HepG2 (cell line): ENCODE measurements at regions not wholly inside any gene's neighbourhood (a gene's known extent, or its start where the extent isn't known, plus 50 kb on each side); places are given as distances from the start of the nearest gene placed in this dataset.

Experiments
- ATAC-seq: fragments of 200-7000 bp; cut with Tn5 transposase; 3 replicates; pipeline ENCODE4 v1.9.1; 2020; ENCODE audit warnings: mild to moderate bottlenecking, moderate library complexity
- BruUV-seq: library from RNA; stranded (reverse); fragments of 400-500 nt; replicated peaks from 2 replicates; lab custom pipeline; 2021; lab: Mats Ljungman, UMichigan
- CTCF ChIA-PET: fragments of 300-600 bp; formaldehyde crosslinking; extraction: SDS; loops from one replicate; lab custom pipeline; 2021; ENCODE audit warnings: low total read pairs, inconsistent platforms, low intra/inter-chr PET ratio; lab: Yijun Ruan, JAX
- POLR2A ChIA-PET: fragments of 350-600 bp; sonication (Branson Sonifier 250); formaldehyde crosslinking; loops from one replicate; lab custom pipeline; 2020; ENCODE audit warnings: antibody characterized with exemption, inconsistent platforms; lab: Yijun Ruan, JAX
- DNase-seq: peaks from one replicate; pipeline ENCODE4 v3.0.0-alpha.2; 2015; ENCODE audit warnings: low spot score
- FAIRE-seq: peaks from 3 replicates; lab custom pipeline; 2011; peaks lifted over from hg19 to GRCh38; lab: Jason Lieb, UNC
- H2AFZ ChIP-seq: one replicate; pipeline ENCODE4 v1.6.1; 2011; ENCODE audit warnings: low read length, inconsistent platforms
- H3K27ac ChIP-seq: fragments of 300-600 bp; 3 replicates; pipeline ENCODE4 v1.8.0; 2011; ENCODE audit warnings: mixed run types, mild to moderate bottlenecking, mixed read lengths, low read length, inconsistent platforms; ENCODE audit not compliant: insufficient read depth; ENCODE audit errors: extremely low read length
- H3K27me3 ChIP-seq, 2 experiments: fragments of 200-600 bp in 1 of 2; 2 replicates in 1 of 2; 3 replicates in 1 of 2; pipeline versions ENCODE4 v1.6.0 to v1.8.0; 2011; ENCODE audit warnings: low read length in 2 of 2, mild to moderate bottlenecking in 2 of 2, moderate library complexity in 2 of 2, inconsistent platforms in 1 of 2; ENCODE audit not compliant: insufficient read depth in 2 of 2, control insufficient read depth in 1 of 2
- H3K36me3 ChIP-seq, 2 experiments: fragments of 200-600 bp in 1 of 2; replicated peaks in 1 of 2; 2 replicates in 1 of 2; 3 replicates in 1 of 2; pipeline versions ENCODE4 v1.5.1 to v1.8.0; 2011; ENCODE audit warnings: low read length in 2 of 2, inconsistent platforms in 1 of 2; ENCODE audit not compliant: insufficient read depth in 2 of 2, control insufficient read depth in 1 of 2
- H3K4me1 ChIP-seq: 2 replicates; pipeline ENCODE4 v1.5.1; 2012; ENCODE audit warnings: low read length, inconsistent platforms; ENCODE audit not compliant: insufficient read depth
- H3K4me2 ChIP-seq: 2 replicates; pipeline ENCODE4 v1.6.0; 2011; ENCODE audit warnings: low read depth, low read length, inconsistent platforms
- H3K4me3 ChIP-seq, 3 experiments: fragments of 200-600 bp in 1 of 3; sonication (generic), shearing (Covaris generic) in 1 of 3; replicated peaks in 1 of 3; 2 replicates each; pipeline ENCODE4 v1.5.1; 2011 to 2016; ENCODE audit warnings: low read length in 3 of 3, inconsistent platforms in 2 of 3, low read depth in 2 of 3, mild to moderate bottlenecking in 2 of 3, control low read depth in 1 of 3, mixed read lengths in 1 of 3; ENCODE audit not compliant: insufficient read depth in 1 of 3
- H3K79me2 ChIP-seq: one replicate; pipeline ENCODE4 v1.6.1; 2011; ENCODE audit warnings: low read length, inconsistent platforms; ENCODE audit not compliant: insufficient read depth
- H3K9ac ChIP-seq: 2 replicates; pipeline ENCODE4 v1.6.0; 2011; ENCODE audit warnings: mild to moderate bottlenecking, low read depth, low read length, inconsistent platforms; ENCODE audit not compliant: insufficient read depth
- H3K9me3 ChIP-seq: 2 replicates; pipeline ENCODE4 v1.5.1; 2012; ENCODE audit warnings: mild to moderate bottlenecking, low read length
- H4K20me1 ChIP-seq: 2 replicates; pipeline ENCODE4 v1.6.0; 2011; ENCODE audit warnings: inconsistent platforms, mild to moderate bottlenecking, low read length, moderate library complexity; ENCODE audit not compliant: insufficient read depth
- FIP1L1 ChIP-seq: fragments of 200-400 bp; formaldehyde crosslinking; IDR thresholded peaks from 2 replicates; pipeline ENCODE4 v1.6.1; 2018; ENCODE audit warnings: low read depth, mild to moderate bottlenecking, low read length, moderate library complexity, borderline replicate concordance; ENCODE audit not compliant: insufficient read depth
- HNRNPK ChIP-seq: fragments of 200-400 bp; formaldehyde crosslinking; IDR thresholded peaks from 2 replicates; pipeline ENCODE4 v1.6.1; 2018; ENCODE audit warnings: low read length, low read depth, moderate library complexity, mild to moderate bottlenecking; ENCODE audit not compliant: poor library complexity, severe bottlenecking
- HOXA3 ChIP-seq: sonication (generic); formaldehyde crosslinking; IDR thresholded peaks from 2 replicates; pipeline ENCODE4 v1.5.0; 2020; ENCODE audit warnings: missing genetic modification reagents
- ISL2 ChIP-seq: sonication (generic); formaldehyde crosslinking; IDR thresholded peaks from 2 replicates; pipeline ENCODE4 v1.5.0; 2020; ENCODE audit warnings: missing genetic modification reagents
- JUNB ChIP-seq: sonication (generic); formaldehyde crosslinking; IDR thresholded peaks from 2 replicates; pipeline ENCODE4 v1.8.0; 2022; ENCODE audit warnings: missing genetic modification reagents, mild to moderate bottlenecking, borderline replicate concordance
- SKI ChIP-seq: fragments of 450-650 bp; IDR thresholded peaks from one replicate; pipeline ENCODE4 v1.6.1; 2018; ENCODE audit warnings: mild to moderate bottlenecking; ENCODE audit not compliant: partially characterized antibody
- SMYD3 ChIP-seq: sonication (generic); formaldehyde crosslinking; IDR thresholded peaks from 2 replicates; pipeline ENCODE4 v1.8.1; 2023; ENCODE audit warnings: mild to moderate bottlenecking, missing genetic modification reagents
- ZNF329 ChIP-seq: sonication (generic); formaldehyde crosslinking; IDR thresholded peaks from 2 replicates; pipeline ENCODE4 v1.9.0; 2021; ENCODE audit warnings: low read depth, mild to moderate bottlenecking, missing genetic modification reagents
- ZNF451 ChIP-seq: sonication (generic); formaldehyde crosslinking; IDR thresholded peaks from 2 replicates; pipeline ENCODE4 v1.5.0; 2020; ENCODE audit warnings: mild to moderate bottlenecking, missing genetic modification reagents
- ZNF549 ChIP-seq: sonication (generic); formaldehyde crosslinking; IDR thresholded peaks from 2 replicates; pipeline ENCODE4 v1.5.0; 2020; ENCODE audit warnings: missing genetic modification reagents
- ZNF589 ChIP-seq: sonication (generic); formaldehyde crosslinking; conservative IDR thresholded peaks from 2 replicates; pipeline ENCODE4 v1.8.0; 2022; ENCODE audit warnings: mild to moderate bottlenecking, moderate library complexity, missing genetic modification reagents
- ZNF782 ChIP-seq: sonication (generic); formaldehyde crosslinking; IDR thresholded peaks from 2 replicates; pipeline ENCODE4 v1.4.0; 2020; ENCODE audit warnings: missing genetic modification reagents, mild to moderate bottlenecking, borderline replicate concordance
- WGBS: methylation state at CpG from one replicate; pipeline ENCODE4 v1.1.6; 2017; ENCODE audit warnings: low lambda C conversion rate; 5-methylcytosine and 5-hydroxymethylcytosine counted together
- in situ Hi-C: cut with HindIII; loops from 2 replicates; pipeline ENCODE4 v1.10.0; 2017; ENCODE audit warnings: low pct_unique_long_range_greater_than_20kb; ENCODE audit not compliant: extremely low pct_ligation_motif_present
- intact Hi-C: fragments of 100-400 bp; cut with micrococcal nuclease; formaldehyde crosslinking; loops from one replicate; pipeline ENCODE4 v1.10.0; 2022; ENCODE audit not compliant: unreplicated experiment
- TF ChIP-seq, protein P1 (sequence below): sonication (generic); formaldehyde crosslinking; IDR thresholded peaks from 2 replicates; pipeline ENCODE4 v1.4.0; 2020; ENCODE audit warnings: missing genetic modification reagents
- TF ChIP-seq, protein P2 (sequence below): sonication (generic); formaldehyde crosslinking; IDR thresholded peaks from 2 replicates; pipeline ENCODE4 v1.5.0; 2020; ENCODE audit warnings: mild to moderate bottlenecking, missing genetic modification reagents

DNA sequence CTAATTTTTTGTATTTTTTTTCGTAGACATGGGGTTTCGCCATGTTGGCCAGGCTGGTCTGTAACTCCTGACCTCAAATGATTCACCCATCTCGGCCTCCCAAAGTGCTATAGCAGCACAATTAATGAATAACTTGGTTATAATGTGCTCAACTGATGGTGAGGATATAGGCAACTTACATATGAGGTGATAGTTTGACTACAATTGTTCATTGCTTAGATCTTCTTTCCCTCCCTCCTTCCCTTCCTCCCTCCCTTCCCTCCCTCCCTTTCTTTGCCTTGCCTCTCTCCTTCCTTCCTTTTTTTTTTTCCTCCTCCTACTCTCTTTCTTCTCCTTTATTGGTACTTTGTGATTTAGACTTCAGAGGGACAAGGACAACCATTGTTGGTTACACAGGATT lies 151.2 kb downstream of the RNF144B start:
- no peaks in the 10 kb centered on the region for H3K9me3 ChIP-seq
- H2AFZ ChIP-seq: no peak overlapping the region
- H3K27me3 ChIP-seq: no peaks in the 10 kb centered on the region; a peak in 1 of 5 replicates
- intact Hi-C loops (no loop called here), in situ Hi-C loops (no loop called here)
- ATAC-seq: no peak
- H3K27ac ChIP-seq: no peak overlapping the region
- no peak overlapping the region for H3K4me2 ChIP-seq
- WGBS: 25% methylated on average over 3 of the region's 3 CpGs
- no peak overlapping the region for H3K4me3 ChIP-seq
- H3K79me2 ChIP-seq: no peaks in the 10 kb centered on the region
- no peaks in the 10 kb centered on the region for H4K20me1 ChIP-seq
- DNase-seq: no peak
- ChIA-PET CTCF (no interaction called here), POLR2A (no interaction called here)
- FAIRE-seq: no peak
- H3K4me1 ChIP-seq: no peaks in the 10 kb centered on the region
- TF ChIP-seq SMYD3 (CRISPR knock-in tag): no peak
- TF ChIP-seq HNRNPK: peak; percentile 38
- no peak for TF ChIP-seq ZNF782 (CRISPR knock-in tag)
- H3K36me3 ChIP-seq: no peaks in the 10 kb centered on the region
- no peak overlapping the region for H3K9ac ChIP-seq
- BruUV-seq: no TSS peak

DNA sequence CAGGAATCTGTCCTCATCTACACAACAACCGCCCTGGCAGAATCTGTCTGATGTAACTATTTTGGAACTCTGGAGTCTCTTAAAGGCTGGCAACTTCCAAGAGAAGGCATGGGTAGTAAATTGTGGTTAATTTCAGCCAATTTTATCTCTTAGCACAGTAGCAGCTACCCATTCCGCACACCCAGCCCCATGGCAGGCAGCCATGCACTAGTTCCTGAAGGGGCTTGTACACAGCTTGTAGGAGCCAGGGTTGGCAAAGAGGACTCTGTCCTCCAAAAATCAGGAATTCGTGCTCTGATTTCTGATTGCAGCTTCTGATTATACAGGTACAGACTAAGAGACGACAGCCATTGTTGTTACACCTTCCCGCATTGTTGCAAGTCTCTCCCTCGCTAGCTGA lies 155.9 kb downstream of the RNF144B start:
- FAIRE-seq (no peak), ATAC-seq (no peak), DNase-seq (no peak)
- Histone ChIP-seq H3K4me3 (no peak overlapping the region), H3K27me3 (no peaks in the 10 kb centered on the region), H2AFZ (no peak overlapping the region), H3K9me3 (peaks cover 4% of the 10 kb centered on the region; the same call in 1 of the 2 replicates), H3K79me2 (no peaks in the 10 kb centered on the region), H3K9ac (no peak overlapping the region), H3K4me2 (no peak overlapping the region), H3K27ac (no peak overlapping the region), H3K36me3 (no peaks in the 10 kb centered on the region), H3K4me1 (no peaks in the 10 kb centered on the region), H4K20me1 (no peaks in the 10 kb centered on the region)
- POLR2A ChIA-PET: no interaction called here
- CTCF ChIA-PET: no interaction called here
- WGBS: 38% methylated on average over 6 of the region's 6 CpGs
- intact Hi-C loops (no loop called here), in situ Hi-C loops (no loop called here)
- no TSS peak for BruUV-seq
- TF ChIP-seq ZNF451 (CRISPR knock-in tag) (no peak), JUNB (CRISPR knock-in tag) (no peak), SKI (no peak), ZNF549 (CRISPR knock-in tag) (no peak), ZNF589 (CRISPR knock-in tag) (no peak), HOXA3 (no peak), ISL2 (CRISPR knock-in tag) (no peak), ZNF329 (CRISPR knock-in tag) (no peak), FIP1L1 (no peak)
- TF ChIP-seq, protein P1, sequence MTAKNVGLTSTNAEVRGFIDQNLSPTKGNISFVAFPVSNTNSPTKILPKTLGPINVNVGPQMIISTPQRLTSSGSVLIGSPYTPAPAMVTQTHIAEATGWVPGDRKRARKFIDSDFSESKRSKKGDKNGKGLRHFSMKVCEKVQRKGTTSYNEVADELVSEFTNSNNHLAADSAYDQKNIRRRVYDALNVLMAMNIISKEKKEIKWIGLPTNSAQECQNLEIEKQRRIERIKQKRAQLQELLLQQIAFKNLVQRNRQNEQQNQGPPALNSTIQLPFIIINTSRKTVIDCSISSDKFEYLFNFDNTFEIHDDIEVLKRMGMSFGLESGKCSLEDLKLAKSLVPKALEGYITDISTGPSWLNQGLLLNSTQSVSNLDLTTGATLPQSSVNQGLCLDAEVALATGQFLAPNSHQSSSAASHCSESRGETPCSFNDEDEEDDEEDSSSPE (CRISPR knock-in tag): no peak
- TF ChIP-seq, protein P2, sequence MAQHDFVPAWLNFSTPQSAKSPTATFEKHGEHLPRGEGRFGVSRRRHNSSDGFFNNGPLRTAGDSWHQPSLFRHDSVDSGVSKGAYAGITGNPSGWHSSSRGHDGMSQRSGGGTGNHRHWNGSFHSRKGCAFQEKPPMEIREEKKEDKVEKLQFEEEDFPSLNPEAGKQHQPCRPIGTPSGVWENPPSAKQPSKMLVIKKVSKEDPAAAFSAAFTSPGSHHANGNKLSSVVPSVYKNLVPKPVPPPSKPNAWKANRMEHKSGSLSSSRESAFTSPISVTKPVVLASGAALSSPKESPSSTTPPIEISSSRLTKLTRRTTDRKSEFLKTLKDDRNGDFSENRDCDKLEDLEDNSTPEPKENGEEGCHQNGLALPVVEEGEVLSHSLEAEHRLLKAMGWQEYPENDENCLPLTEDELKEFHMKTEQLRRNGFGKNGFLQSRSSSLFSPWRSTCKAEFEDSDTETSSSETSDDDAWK (CRISPR knock-in tag): no peak
